SK-N-SH (cell line): ENCODE measurements at regions not wholly inside any gene's neighbourhood (a gene's known extent, or its start where the extent isn't known, plus 50 kb on each side); places are given as distances from the start of the nearest gene placed in this dataset.

ENCODE experiments used
- FOXJ3 ChIP-seq: sonication (generic); formaldehyde crosslinking; IDR thresholded peaks from 2 replicates; pipeline ENCODE4 v1.5.1; 2020; ENCODE audit warnings: mild to moderate bottlenecking, missing genetic modification reagents
- GABPA ChIP-seq: IDR thresholded peaks from 2 replicates; pipeline ENCODE4 v1.4.0; 2012; ENCODE audit warnings: low read depth, mild to moderate bottlenecking
- MXI1 ChIP-seq: IDR thresholded peaks from 2 replicates; pipeline ENCODE4 v1.6.1; 2012; ENCODE audit warnings: mild to moderate bottlenecking, low read depth, low read length, improper control_type of control experiment
- SIN3A ChIP-seq: IDR thresholded peaks from 2 replicates; pipeline ENCODE4 v1.6.1; 2012; ENCODE audit warnings: low read depth, mild to moderate bottlenecking, low read length, moderate library complexity, borderline replicate concordance

- no peak for TF ChIP-seq SIN3A
- TF ChIP-seq GABPA = no peak
- TF ChIP-seq FOXJ3 (CRISPR knock-in tag) = no peak
- TF ChIP-seq MXI1 = no peak
These were observed 187.4 kb downstream of the RDH14 start for GRCh38 chr2:18373081-18373480.
